Smooth muscle cell (in vitro differentiated cells): ENCODE measurements at regions not wholly inside any gene's neighbourhood (a gene's known extent, or its start where the extent isn't known, plus 50 kb on each side); places are given as distances from the start of the nearest gene placed in this dataset.

Experiments
- DNase-seq: peaks from one replicate; lab custom pipeline; 2025; ENCODE audit not compliant: unreplicated experiment; lab: John Stamatoyannopoulos, UW
- H2AFZ ChIP-seq: fragments of 200-600 bp; sonication (generic); 2 replicates; pipeline ENCODE4 v1.6.0; 2016; ENCODE audit warnings: antibody characterized with exemption, low read depth, mild to moderate bottlenecking
- H3F3A ChIP-seq: fragments of 200-600 bp; sonication (generic); 2 replicates; pipeline ENCODE4 v1.6.0; 2017; ENCODE audit warnings: antibody characterized with exemption, low read depth
- H3K27ac ChIP-seq: fragments of 200-600 bp; sonication (generic); 2 replicates; pipeline ENCODE4 v1.5.1; 2016; ENCODE audit warnings: low read depth, mild to moderate bottlenecking
- H3K27me3 ChIP-seq: fragments of 200-600 bp; sonication (generic); 2 replicates; pipeline ENCODE4 v1.6.1; 2016; ENCODE audit warnings: low read depth, mild to moderate bottlenecking
- H3K36me3 ChIP-seq: fragments of 200-600 bp; sonication (generic); 2 replicates; pipeline ENCODE4 v1.5.1; 2016; ENCODE audit warnings: low read depth
- H3K4me1 ChIP-seq: fragments of 200-600 bp; sonication (generic); 2 replicates; pipeline ENCODE4 v1.5.1; 2016; ENCODE audit warnings: low read depth
- H3K4me2 ChIP-seq: fragments of 200-600 bp; sonication (generic); 2 replicates; pipeline ENCODE4 v1.6.0; 2016; ENCODE audit warnings: mild to moderate bottlenecking
- H3K4me3 ChIP-seq: fragments of 200-600 bp; sonication (generic); 2 replicates; pipeline ENCODE4 v1.5.1; 2016; ENCODE audit warnings: mild to moderate bottlenecking
- H3K79me2 ChIP-seq: fragments of 200-600 bp; sonication (generic); 2 replicates; pipeline ENCODE4 v1.6.0; 2016; ENCODE audit warnings: low read depth, mild to moderate bottlenecking
- H3K9ac ChIP-seq: fragments of 200-600 bp; sonication (generic); 2 replicates; pipeline ENCODE4 v1.6.0; 2016; ENCODE audit warnings: low read depth
- H3K9me3 ChIP-seq: fragments of 200-600 bp; sonication (generic); replicated peaks from 2 replicates; pipeline ENCODE4 v1.5.1; 2016; ENCODE audit warnings: low read depth
- H4K20me1 ChIP-seq: fragments of 200-600 bp; sonication (generic); 2 replicates; pipeline ENCODE4 v1.6.0; 2016; ENCODE audit warnings: low read depth
- WGBS: methylation state at CpG from one replicate; pipeline ENCODE4 v1.1.7; 2016; ENCODE audit warnings: low lambda C conversion rate; 5-methylcytosine and 5-hydroxymethylcytosine counted together
- TF ChIP-seq, protein P1 (sequence below): fragments of 200-600 bp; sonication (generic); IDR thresholded peaks from 2 replicates; pipeline ENCODE4 v1.5.1; 2017; ENCODE audit warnings: borderline replicate concordance, mild to moderate bottlenecking, antibody characterized with exemption; ENCODE audit not compliant: insufficient read depth, poor library complexity, severe bottlenecking

DNA sequence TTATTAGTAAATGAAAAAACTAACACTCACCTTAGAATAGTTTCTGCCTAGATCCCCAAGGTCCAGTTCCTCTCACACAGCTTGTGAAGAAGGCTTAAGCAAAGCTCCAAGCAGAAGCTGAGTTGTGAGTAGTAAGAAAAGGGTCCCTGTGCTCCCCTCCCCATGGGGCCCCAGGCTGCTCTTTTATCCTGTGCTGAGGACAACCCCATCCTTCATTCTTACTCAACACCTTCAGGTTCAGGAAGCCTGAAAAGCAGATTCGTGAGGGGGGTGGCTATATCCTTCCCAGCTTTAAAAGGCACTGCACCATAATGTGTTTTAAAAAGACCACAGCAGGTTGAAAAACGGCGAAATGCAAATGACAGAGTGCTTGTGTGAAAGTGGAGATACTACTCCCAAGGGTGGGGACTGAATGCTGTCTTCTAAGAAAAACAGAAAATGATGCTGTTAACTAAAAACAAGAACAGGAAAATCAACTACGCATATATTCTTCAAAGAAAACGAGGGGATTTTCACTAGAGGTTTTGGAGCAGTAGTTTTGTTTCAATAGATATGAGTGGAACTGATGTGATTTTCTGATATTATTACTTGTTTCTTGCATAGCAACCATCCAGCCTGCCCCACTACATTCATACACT, 182.7 kb downstream of the KTN1 start:
- Histone ChIP-seq H3K9me3 (no peaks in the 10 kb centered on the region), H3K27ac (no peak overlapping the region), H4K20me1 (no peaks in the 10 kb centered on the region), H3K9ac (no peak overlapping the region), H3K79me2 (no peaks in the 10 kb centered on the region), H3K36me3 (no peaks in the 10 kb centered on the region), H3K4me3 (no peak overlapping the region), H3F3A (no peaks in the 10 kb centered on the region), H3K27me3 (no peaks in the 10 kb centered on the region), H3K4me1 (peaks cover 15% of the 10 kb centered on the region), H2AFZ (no peak overlapping the region), H3K4me2 (no peak overlapping the region)
- DNase-seq = no peak
- TF ChIP-seq, protein P1, sequence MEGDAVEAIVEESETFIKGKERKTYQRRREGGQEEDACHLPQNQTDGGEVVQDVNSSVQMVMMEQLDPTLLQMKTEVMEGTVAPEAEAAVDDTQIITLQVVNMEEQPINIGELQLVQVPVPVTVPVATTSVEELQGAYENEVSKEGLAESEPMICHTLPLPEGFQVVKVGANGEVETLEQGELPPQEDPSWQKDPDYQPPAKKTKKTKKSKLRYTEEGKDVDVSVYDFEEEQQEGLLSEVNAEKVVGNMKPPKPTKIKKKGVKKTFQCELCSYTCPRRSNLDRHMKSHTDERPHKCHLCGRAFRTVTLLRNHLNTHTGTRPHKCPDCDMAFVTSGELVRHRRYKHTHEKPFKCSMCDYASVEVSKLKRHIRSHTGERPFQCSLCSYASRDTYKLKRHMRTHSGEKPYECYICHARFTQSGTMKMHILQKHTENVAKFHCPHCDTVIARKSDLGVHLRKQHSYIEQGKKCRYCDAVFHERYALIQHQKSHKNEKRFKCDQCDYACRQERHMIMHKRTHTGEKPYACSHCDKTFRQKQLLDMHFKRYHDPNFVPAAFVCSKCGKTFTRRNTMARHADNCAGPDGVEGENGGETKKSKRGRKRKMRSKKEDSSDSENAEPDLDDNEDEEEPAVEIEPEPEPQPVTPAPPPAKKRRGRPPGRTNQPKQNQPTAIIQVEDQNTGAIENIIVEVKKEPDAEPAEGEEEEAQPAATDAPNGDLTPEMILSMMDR = no peak
- 71% methylated on average over 5 of the region's 5 CpGs for WGBS

DNA sequence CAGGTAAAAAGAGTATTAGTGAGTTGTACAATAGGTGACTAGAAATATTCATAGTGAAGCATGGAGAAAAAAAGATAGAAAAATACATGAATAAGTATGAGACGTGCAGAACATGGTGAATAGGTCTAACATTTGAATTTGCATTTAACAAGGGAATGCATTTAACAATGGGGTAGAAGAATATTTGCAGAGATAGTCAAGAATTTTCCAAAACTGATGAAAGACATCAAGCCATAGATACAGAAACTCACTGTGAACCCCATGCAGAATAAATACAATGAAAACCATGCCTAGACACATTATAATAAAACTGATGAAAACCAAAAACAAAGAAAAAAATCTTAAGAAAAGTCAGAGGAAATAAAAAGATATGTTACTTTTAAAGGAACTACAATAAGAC, 184.8 kb downstream of the KTN1 start:
- Histone ChIP-seq H3K36me3 (no peaks in the 10 kb centered on the region), H3K9me3 (no peaks in the 10 kb centered on the region), H3K27ac (no peak overlapping the region), H3K4me1 (no peaks in the 10 kb centered on the region), H3K27me3 (no peaks in the 10 kb centered on the region), H3K4me2 (no peak overlapping the region), H3K4me3 (no peak overlapping the region), H3K9ac (no peak overlapping the region), H2AFZ (no peak overlapping the region), H3F3A (no peaks in the 10 kb centered on the region), H3K79me2 (no peaks in the 10 kb centered on the region), H4K20me1 (no peaks in the 10 kb centered on the region)
- WGBS = 83% methylated on average over 1 of the region's 1 CpG
- no peak for DNase-seq
- TF ChIP-seq, protein P1 = no peak

DNA sequence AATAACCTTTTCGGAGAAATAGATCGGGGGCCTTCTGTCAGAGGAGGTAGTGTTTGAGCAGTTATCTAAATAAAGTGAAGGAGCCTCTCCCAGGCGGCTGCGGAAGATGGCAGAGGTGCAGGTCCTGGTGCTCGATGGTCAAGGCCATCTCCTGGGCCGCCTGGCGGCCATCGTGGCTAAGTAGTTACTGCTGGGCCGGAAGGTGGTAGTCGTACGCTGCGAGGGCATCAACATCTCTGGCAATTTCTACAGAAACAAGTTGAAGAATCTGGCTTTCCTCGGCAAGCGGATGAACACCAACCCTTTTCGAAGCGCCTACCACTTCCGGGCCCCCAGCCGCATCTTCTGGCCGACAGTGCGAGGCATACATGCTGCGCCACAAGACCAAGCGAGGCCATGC, 186.1 kb downstream of the KTN1 start:
- TF ChIP-seq, protein P1 = no peak
- no peak overlapping the region for H3K4me3 ChIP-seq
- no peak overlapping the region for H3K27ac ChIP-seq
- H3K79me2 ChIP-seq = no peaks in the 10 kb centered on the region
- no peak overlapping the region for H3K4me2 ChIP-seq
- H3K9ac ChIP-seq = no peak overlapping the region
- no peaks in the 10 kb centered on the region for H3K27me3 ChIP-seq
- no peaks in the 10 kb centered on the region for H3F3A ChIP-seq
- 97% methylated on average over 22 of the region's 22 CpGs for WGBS
- H3K36me3 ChIP-seq = no peaks in the 10 kb centered on the region
- no peaks in the 10 kb centered on the region for H4K20me1 ChIP-seq
- H2AFZ ChIP-seq = no peak overlapping the region
- no peaks in the 10 kb centered on the region for H3K4me1 ChIP-seq
- DNase-seq = no peak
- no peaks in the 10 kb centered on the region for H3K9me3 ChIP-seq

DNA sequence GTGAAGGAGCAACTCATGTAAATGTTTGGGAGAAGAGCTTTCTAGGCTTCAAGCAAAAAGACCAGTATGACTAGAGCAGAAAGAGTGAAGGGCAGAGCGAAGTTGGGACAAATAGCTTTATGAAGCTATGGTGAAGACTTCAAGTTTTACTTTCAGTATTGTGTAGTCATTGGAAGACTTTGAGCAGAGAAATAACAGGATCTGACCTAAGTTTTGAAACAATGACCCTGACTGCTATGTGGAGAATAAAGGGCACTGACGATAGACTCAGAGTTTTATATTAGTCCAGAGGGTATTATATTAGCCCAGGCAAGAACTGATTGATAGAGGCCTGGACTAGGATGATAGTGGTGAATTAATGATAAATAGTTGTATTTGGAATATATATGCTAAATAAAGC, 187.3 kb downstream of the KTN1 start:
- H2AFZ ChIP-seq = no peak overlapping the region
- H3F3A ChIP-seq = no peaks in the 10 kb centered on the region
- no peaks in the 10 kb centered on the region for H3K27me3 ChIP-seq
- no peak overlapping the region for H3K27ac ChIP-seq
- H3K79me2 ChIP-seq = no peaks in the 10 kb centered on the region
- no peak overlapping the region for H3K4me2 ChIP-seq
- H3K4me3 ChIP-seq = no peak overlapping the region
- no peak overlapping the region for H3K9ac ChIP-seq
- H3K9me3 ChIP-seq = no peaks in the 10 kb centered on the region
- DNase-seq = no peak
- TF ChIP-seq, protein P1 = no peak
- H3K36me3 ChIP-seq = no peaks in the 10 kb centered on the region
- H4K20me1 ChIP-seq = no peaks in the 10 kb centered on the region
- WGBS = 97% methylated on average over 2 of the region's 2 CpGs
- H3K4me1 ChIP-seq = no peaks in the 10 kb centered on the region
